Activated CD8-positive, alpha-beta memory T cell treated with anti-CD3 and anti-CD28 coated beads, Interleukin-2, amount 50 U/mL, for 24 hours (primary cell): ENCODE measurements at regions not wholly inside any gene's neighbourhood (a gene's known extent, or its start where the extent isn't known, plus 50 kb on each side); places are given as distances from the start of the nearest gene placed in this dataset.

Experiments
- DNase-seq: peaks from one replicate; pipeline ENCODE4 v3.0.0-alpha.2; 2020; ENCODE audit errors: extremely low read depth

DNA sequence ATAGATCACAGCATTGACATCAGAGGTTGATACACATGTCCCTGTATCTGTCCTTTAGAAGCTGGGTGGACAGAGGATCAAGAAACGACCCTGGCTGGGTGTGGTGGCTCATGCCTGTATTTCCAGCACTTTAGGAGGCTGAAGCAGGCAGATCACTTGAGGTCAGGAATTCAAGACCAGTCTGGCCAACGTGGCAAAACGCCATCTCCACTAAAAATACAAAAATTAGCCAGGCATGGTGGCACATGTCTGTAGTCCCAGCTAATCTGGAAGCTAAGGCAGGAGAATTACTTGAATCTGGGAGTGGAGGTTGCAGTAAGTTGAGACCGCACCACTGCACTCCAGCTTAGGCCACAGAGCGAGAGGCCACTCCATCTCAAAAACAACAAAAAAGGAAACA lies 300.4 kb upstream of the AMELY start:
- DNase-seq: no peak

DNA sequence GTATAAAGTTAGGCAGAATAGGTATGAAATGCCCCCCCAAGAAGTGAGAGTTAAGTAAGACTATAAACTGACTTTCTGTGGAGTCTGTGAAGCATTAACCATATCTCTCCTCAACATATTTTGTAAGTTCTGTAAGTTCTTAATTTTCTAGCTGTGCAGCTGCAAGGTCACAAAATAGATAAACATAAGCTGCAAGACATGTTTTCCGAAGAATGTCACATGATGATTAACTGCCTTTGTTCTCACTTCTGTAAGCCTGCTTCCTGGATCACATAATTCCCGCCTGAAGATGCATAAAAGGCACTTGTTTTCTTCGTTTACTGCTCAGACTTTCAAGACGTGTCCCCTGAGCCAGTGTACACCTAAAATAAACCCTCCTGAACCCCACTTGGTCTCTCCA lies 292.9 kb upstream of the AMELY start:
- no peak for DNase-seq

DNA sequence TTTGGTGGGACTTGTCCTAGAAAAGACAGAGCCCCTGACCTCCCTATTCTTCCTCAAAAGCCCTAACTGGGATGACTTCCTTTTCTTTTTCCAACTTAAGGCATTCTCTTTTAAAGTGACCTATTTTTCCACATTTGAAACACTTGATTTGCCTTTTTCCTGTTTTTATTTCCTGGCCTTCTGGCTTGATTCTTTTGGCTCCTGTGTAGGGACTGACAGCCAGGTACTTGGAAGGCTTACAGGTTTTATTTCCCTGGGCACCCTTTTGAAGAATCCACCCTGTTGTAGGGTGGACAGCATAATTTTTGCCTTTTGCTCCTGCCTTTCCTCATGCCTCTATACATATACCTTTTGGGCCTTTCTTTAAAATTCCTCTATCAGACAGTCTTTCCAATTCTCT lies 271.0 kb upstream of the AMELY start:
- DNase-seq: no peak

DNA sequence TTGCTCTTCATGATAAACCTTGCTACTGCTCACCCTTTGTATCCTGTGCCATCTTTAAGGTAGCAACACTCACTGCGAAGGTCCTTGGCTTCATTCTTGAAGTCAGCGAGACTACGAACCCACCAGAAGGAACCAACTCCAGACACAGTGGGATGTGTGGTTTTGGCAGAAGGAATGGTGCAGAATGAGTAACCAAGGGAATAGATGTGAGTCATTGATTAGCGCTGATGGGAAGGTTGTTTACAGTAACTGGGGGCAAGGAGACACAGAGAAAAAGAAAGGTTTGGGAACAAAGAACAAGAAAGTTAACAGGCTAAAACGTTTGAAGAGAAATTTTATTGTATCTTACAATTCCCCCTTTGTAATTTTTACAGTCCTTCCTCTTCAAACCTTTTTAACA lies 266.1 kb upstream of the AMELY start:
- no peak for DNase-seq

DNA sequence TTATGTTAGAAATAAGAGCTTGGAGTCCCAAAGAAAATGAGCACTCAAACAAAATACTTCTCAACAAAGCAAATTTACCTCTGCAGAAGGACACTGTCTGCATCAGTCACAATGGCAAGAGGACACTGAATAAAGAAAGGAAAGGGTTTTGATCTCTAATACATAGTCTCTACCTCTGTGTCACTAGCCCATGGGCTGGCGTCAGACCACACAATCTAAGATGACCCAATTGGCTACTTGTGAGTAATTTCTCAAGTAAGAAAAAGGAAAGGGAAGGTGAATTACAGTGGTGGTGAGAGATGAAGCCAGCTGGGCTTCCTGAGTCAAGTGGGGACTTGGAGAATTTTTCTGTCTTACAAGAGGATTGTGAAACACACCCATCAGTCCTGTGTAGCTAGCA lies 257.9 kb upstream of the AMELY start:
- DNase-seq: no peak

DNA sequence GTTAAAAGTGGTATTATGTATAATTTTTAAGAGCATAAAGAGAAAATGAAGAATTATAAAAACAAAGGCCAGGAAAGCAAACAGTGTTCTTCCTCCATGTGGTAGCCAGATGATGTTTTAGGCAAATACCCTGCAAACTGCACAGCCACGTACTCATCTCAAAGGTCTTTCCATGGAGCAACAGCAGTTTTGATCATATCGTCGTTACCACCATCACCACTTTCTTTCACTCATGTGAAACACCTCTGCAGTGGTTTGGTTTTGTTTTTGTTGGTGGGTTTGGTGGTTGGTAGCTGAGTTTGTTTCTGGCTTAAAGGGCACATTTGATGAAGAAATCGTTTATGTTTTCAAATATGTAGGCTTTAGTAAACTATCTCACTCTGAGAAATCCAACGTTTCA lies 229.9 kb upstream of the AMELY start:
- DNase-seq: no peak
